SK-N-SH (cell line): ENCODE measurements at regions not wholly inside any gene's neighbourhood (a gene's known extent, or its start where the extent isn't known, plus 50 kb on each side); places are given as distances from the start of the nearest gene placed in this dataset.

ENCODE experiments used
- CTCF ChIP-seq: fragments of 200-600 bp; sonication (generic); IDR thresholded peaks from 2 replicates; pipeline ENCODE4 v1.6.1; 2017; ENCODE audit warnings: antibody characterized with exemption, mild to moderate bottlenecking, moderate library complexity
- GABPA ChIP-seq: IDR thresholded peaks from 2 replicates; pipeline ENCODE4 v1.4.0; 2012; ENCODE audit warnings: low read depth, mild to moderate bottlenecking
- TCF12 ChIP-seq: IDR thresholded peaks from 2 replicates; pipeline ENCODE4 v1.4.0; 2012

GRCh38 chr6:56755040-56755439, 112.4 kb upstream of the DST start:
- TF ChIP-seq TCF12 (no peak), CTCF (no peak), GABPA (no peak)
